Liver (tissue), 8 donors: ENCODE measurements at regions not wholly inside any gene's neighbourhood (a gene's known extent, or its start where the extent isn't known, plus 50 kb on each side); places are given as distances from the start of the nearest gene placed in this dataset.

Experiments
- DNase-seq: peaks from one replicate; pipeline ENCODE4 v3.0.0-alpha.2; 2017; ENCODE audit warnings: low spot score
- H3K27ac ChIP-seq, 2 donors: one replicate each; pipeline ENCODE4 v1.7.0; 2013; ENCODE audit warnings: inconsistent platforms in 2 of 2, low read length in 2 of 2, control low read depth in 1 of 2, low read depth in 1 of 2, mild to moderate bottlenecking in 1 of 2
- H3K27me3 ChIP-seq, 4 donors: one replicate each; pipeline versions ENCODE4 v1.6.1 to v1.7.0; 2013; ENCODE audit warnings: low read length in 3 of 4, inconsistent platforms in 1 of 4, mild to moderate bottlenecking in 1 of 4, moderate library complexity in 1 of 4; ENCODE audit not compliant: control insufficient read depth in 4 of 4, insufficient read depth in 4 of 4
- H3K36me3 ChIP-seq, 4 donors: one replicate each; pipeline versions ENCODE4 v1.6.1 to v1.7.0; 2013; ENCODE audit warnings: low read length in 3 of 4, mild to moderate bottlenecking in 3 of 4, low read depth in 1 of 4, moderate library complexity in 1 of 4; ENCODE audit not compliant: control insufficient read depth in 4 of 4, insufficient read depth in 3 of 4
- H3K4me1 ChIP-seq, 4 donors: one replicate each; pipeline versions ENCODE4 v1.6.1 to v1.7.0; 2013; ENCODE audit warnings: low read length in 3 of 4, mild to moderate bottlenecking in 3 of 4, moderate library complexity in 1 of 4; ENCODE audit not compliant: control insufficient read depth in 4 of 4, insufficient read depth in 4 of 4
- H3K4me3 ChIP-seq, 3 donors: one replicate each; pipeline versions ENCODE4 v1.6.1 to v1.7.0; 2013; ENCODE audit warnings: low read length in 3 of 3, control low read depth in 1 of 3, low read depth in 1 of 3, mild to moderate bottlenecking in 1 of 3
- H3K9ac ChIP-seq, 2 donors: one replicate each; pipeline ENCODE4 v1.7.0; 2013; ENCODE audit warnings: low read length in 2 of 2, mild to moderate bottlenecking in 2 of 2, moderate library complexity in 2 of 2, control low read depth in 1 of 2, low read depth in 1 of 2
- H3K9me3 ChIP-seq, 4 donors: one replicate each; pipeline versions ENCODE4 v1.6.1 to v1.7.0; 2013; ENCODE audit warnings: low read length in 3 of 4; ENCODE audit not compliant: control insufficient read depth in 4 of 4
- ATF3 ChIP-seq: IDR thresholded peaks from 2 replicates; pipeline ENCODE4 v1.6.1; 2016; ENCODE audit warnings: antibody characterized with exemption
- CTCF ChIP-seq: fragments of 150-350 bp; IDR thresholded peaks from 2 replicates; pipeline ENCODE4 v1.5.1; 2017; ENCODE audit warnings: improper control_type of control experiment, low read depth, low read length; ENCODE audit not compliant: missing input control
- EGR1 ChIP-seq, 2 donors: IDR thresholded peaks; 2 replicates each; pipeline ENCODE4 v1.6.1; 2016 to 2018; ENCODE audit warnings: antibody characterized with exemption in 2 of 2, low read depth in 2 of 2
- FOXA1 ChIP-seq: IDR thresholded peaks from 2 replicates; pipeline ENCODE4 v1.6.1; 2016; ENCODE audit warnings: antibody characterized with exemption
- FOXA2 ChIP-seq: IDR thresholded peaks from 2 replicates; pipeline ENCODE4 v1.6.1; 2016; ENCODE audit warnings: antibody characterized with exemption
- GABPA ChIP-seq, 2 donors: IDR thresholded peaks in 1 of 2; conservative IDR thresholded peaks in 1 of 2; 2 replicates each; pipeline ENCODE4 v1.6.1; 2016; ENCODE audit warnings: antibody characterized with exemption in 2 of 2, mild to moderate bottlenecking in 1 of 2, moderate library complexity in 1 of 2
- HNF4A ChIP-seq, 2 donors: conservative IDR thresholded peaks; 2 replicates each; pipeline ENCODE4 v1.6.1; 2016; ENCODE audit warnings: antibody characterized with exemption in 2 of 2, mild to moderate bottlenecking in 2 of 2
- HNF4G ChIP-seq: IDR thresholded peaks from 2 replicates; pipeline ENCODE4 v1.6.1; 2016; ENCODE audit warnings: antibody characterized with exemption
- MAX ChIP-seq: IDR thresholded peaks from 2 replicates; pipeline ENCODE4 v1.6.1; 2016; ENCODE audit warnings: antibody characterized with exemption
- NR2F2 ChIP-seq: IDR thresholded peaks from 2 replicates; pipeline ENCODE4 v1.6.1; 2016; ENCODE audit warnings: antibody characterized with exemption
- RAD21 ChIP-seq, 2 donors: IDR thresholded peaks; 2 replicates each; pipeline ENCODE4 v1.6.1; 2016; ENCODE audit warnings: antibody characterized with exemption in 2 of 2, mild to moderate bottlenecking in 2 of 2
- RXRA ChIP-seq, 2 donors: IDR thresholded peaks; 2 replicates each; pipeline ENCODE4 v1.6.1; 2017 to 2018; ENCODE audit warnings: antibody characterized with exemption in 2 of 2, mild to moderate bottlenecking in 1 of 2
- TAF1 ChIP-seq: conservative IDR thresholded peaks from 2 replicates; pipeline ENCODE4 v1.6.1; 2016; ENCODE audit warnings: antibody characterized with exemption, mild to moderate bottlenecking
- YY1 ChIP-seq: IDR thresholded peaks from 2 replicates; pipeline ENCODE4 v1.6.1; 2016; ENCODE audit warnings: antibody characterized with exemption, mild to moderate bottlenecking
- WGBS: extraction: QIAGEN DNeasy Blood & Tissue Kit; methylation state at CpG from one replicate; pipeline ENCODE4 v1.1.7; 2013; 5-methylcytosine and 5-hydroxymethylcytosine counted together
- TF ChIP-seq, protein P1 (sequence below): IDR thresholded peaks from 2 replicates; pipeline ENCODE4 v1.6.1; 2016; ENCODE audit warnings: antibody characterized with exemption
- donor health status: healthy.
- donor health status: healthy.
- donor health status: healthy.
- donor health status: healthy.
- donor health status: healthy.

GRCh38 chr21:35573472-35574374, 486.6 kb downstream of the SETD4 start:
- Histone ChIP-seq H3K36me3 (no peaks in the 10 kb centered on the region), H3K4me3 (no peak overlapping the region), H3K9ac (no peak overlapping the region), H3K27me3 (no peaks in the 10 kb centered on the region), H3K27ac (no peak overlapping the region), H3K4me1 (no peaks in the 10 kb centered on the region), H3K9me3 (no peaks in the 10 kb centered on the region)
- TF ChIP-seq HNF4A (conservative IDR thresholded peaks at IDR 0.05) = no peak
- peak; percentile 13 for TF ChIP-seq NR2F2
- TF ChIP-seq FOXA2 = peak; percentile 2
- TF ChIP-seq GABPA (IDR thresholded peaks at IDR 0.05 in 1 of 2, conservative IDR thresholded peaks at IDR 0.05 in 1 of 2) = no peak
- no peak for TF ChIP-seq RAD21 (IDR thresholded peaks at IDR 0.05)
- TF ChIP-seq, protein P1, sequence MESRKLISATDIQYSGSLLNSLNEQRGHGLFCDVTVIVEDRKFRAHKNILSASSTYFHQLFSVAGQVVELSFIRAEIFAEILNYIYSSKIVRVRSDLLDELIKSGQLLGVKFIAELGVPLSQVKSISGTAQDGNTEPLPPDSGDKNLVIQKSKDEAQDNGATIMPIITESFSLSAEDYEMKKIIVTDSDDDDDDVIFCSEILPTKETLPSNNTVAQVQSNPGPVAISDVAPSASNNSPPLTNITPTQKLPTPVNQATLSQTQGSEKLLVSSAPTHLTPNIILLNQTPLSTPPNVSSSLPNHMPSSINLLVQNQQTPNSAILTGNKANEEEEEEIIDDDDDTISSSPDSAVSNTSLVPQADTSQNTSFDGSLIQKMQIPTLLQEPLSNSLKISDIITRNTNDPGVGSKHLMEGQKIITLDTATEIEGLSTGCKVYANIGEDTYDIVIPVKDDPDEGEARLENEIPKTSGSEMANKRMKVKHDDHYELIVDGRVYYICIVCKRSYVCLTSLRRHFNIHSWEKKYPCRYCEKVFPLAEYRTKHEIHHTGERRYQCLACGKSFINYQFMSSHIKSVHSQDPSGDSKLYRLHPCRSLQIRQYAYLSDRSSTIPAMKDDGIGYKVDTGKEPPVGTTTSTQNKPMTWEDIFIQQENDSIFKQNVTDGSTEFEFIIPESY = no peak
- no peak for TF ChIP-seq HNF4G
- TF ChIP-seq CTCF = no peak
- no peak for TF ChIP-seq YY1
- no peak for TF ChIP-seq MAX
- no peak for TF ChIP-seq EGR1 (IDR thresholded peaks at IDR 0.05; ENCODE audit: low read depth in 2 of 2)
- DNase-seq = no peak
- WGBS = 46% methylated on average over 6 of the region's 6 CpGs

DNA sequence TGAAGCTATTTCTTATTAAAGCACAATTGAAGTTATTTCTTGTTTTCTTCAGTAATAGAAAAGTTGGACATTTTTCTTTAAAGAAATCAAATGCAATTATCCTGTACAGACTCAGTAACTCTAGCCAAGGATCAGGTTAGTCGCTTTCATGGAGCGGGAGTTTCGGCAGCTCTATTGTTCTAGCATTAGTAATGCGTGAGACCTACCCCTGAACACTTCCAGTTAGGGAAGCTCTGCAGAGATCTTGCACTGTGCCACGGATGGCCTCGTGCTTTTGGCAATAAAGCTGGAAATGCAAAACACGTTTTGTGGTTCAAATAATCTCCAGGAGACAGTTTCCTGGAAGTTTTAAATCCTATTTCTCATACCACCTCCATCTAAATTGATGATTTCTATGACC, 488.4 kb downstream of the SETD4 start:
- H3K27ac ChIP-seq = no peak overlapping the region
- no peaks in the 10 kb centered on the region for H3K4me1 ChIP-seq
- no peaks in the 10 kb centered on the region for H3K9me3 ChIP-seq
- TF ChIP-seq YY1 = no peak
- TF ChIP-seq RXRA (IDR thresholded peaks at IDR 0.05) = no peak
- TF ChIP-seq MAX = no peak
- TF ChIP-seq TAF1 = no peak
- no peak for TF ChIP-seq FOXA1
- no peak for TF ChIP-seq FOXA2
- no peak for TF ChIP-seq ATF3
- 80% methylated on average over 7 of the region's 7 CpGs for WGBS
- H3K27me3 ChIP-seq = no peaks in the 10 kb centered on the region
- no peak for DNase-seq
- H3K4me3 ChIP-seq = no peak overlapping the region
- H3K36me3 ChIP-seq = no peaks in the 10 kb centered on the region
- no peak overlapping the region for H3K9ac ChIP-seq
